ENCODE measurements at regions not wholly inside any gene's neighbourhood (a gene's known extent, or its start where the extent isn't known, plus 50 kb on each side); places are given as distances from the start of the nearest gene placed in this dataset.
"Not testable (repeated sequence)": the region's sequence is repeated elsewhere in the genome, so short reads cannot be mapped to it uniquely, and the experiment has no call there.

GRCh38 chr11:116033931-116034553 lies 529.8 kb upstream of the CADM1 start:
- no peaks in the 10 kb centered on the region for H3K27me3 ChIP-seq
- no peaks in the 10 kb centered on the region for H3K4me1 ChIP-seq
- no peaks in the 10 kb centered on the region for H3K36me3 ChIP-seq
- no peaks in the 10 kb centered on the region for H3K9me3 ChIP-seq
- peak; percentile 90 for ATAC-seq
- intact Hi-C loops (cut with DNase I) = no loop called here
- peak in 2 of 4 donors; percentile 65 to 66 for DNase-seq
- H3K4me3 ChIP-seq = no peak overlapping the region
- no peak overlapping the region for H3K27ac ChIP-seq
- no peak for TF ChIP-seq CTCF (IDR thresholded peaks at IDR 0.05)

- intact Hi-C loops (cut with DNase I) = no loop called here
- no peak overlapping the region for H3K27ac ChIP-seq
- no peak for ATAC-seq
Observed at GRCh38 chr11:116030697-116031331, 526.6 kb upstream of the CADM1 start.

GRCh38 chr11:116028506-116028905 lies 524.3 kb upstream of the CADM1 start:
- H3K36me3 ChIP-seq; intact Hi-C loops (cut with DNase I); DNase-seq; H3K9me3 ChIP-seq; H3K4me1 ChIP-seq; H3K27ac ChIP-seq; ATAC-seq; H3K27me3 ChIP-seq; H3K4me3 ChIP-seq: not testable (repeated sequence)

More at GRCh38 chr11:116030697-116031331, 526.6 kb upstream of the CADM1 start:
- no peaks in the 10 kb centered on the region for H3K36me3 ChIP-seq
- no peak overlapping the region for H3K4me3 ChIP-seq
- TF ChIP-seq CTCF (IDR thresholded peaks at IDR 0.05) = no peak
- H3K27me3 ChIP-seq = no peaks in the 10 kb centered on the region
- no peak for DNase-seq
- H3K4me1 ChIP-seq = no peaks in the 10 kb centered on the region
- no peaks in the 10 kb centered on the region for H3K9me3 ChIP-seq

GRCh38 chr11:115999437-115999836 lies 495.2 kb upstream of the CADM1 start:
- TF ChIP-seq CTCF (IDR thresholded peaks at IDR 0.05) = no peak
- intact Hi-C loops (cut with DNase I) = no loop called here
- Histone ChIP-seq H3K9me3 (no peaks in the 10 kb centered on the region), H3K27me3 (no peaks in the 10 kb centered on the region), H3K27ac (no peak overlapping the region), H3K4me3 (no peak overlapping the region), H3K4me1 (no peaks in the 10 kb centered on the region), H3K36me3 (no peaks in the 10 kb centered on the region)
- DNase-seq = no peak
- peak; percentile 84 for ATAC-seq

GRCh38 chr11:115996808-115997188 lies 492.6 kb upstream of the CADM1 start:
- peak; percentile 36 for ATAC-seq
- intact Hi-C loops (cut with DNase I) = no loop called here
- TF ChIP-seq CTCF (IDR thresholded peaks at IDR 0.05) = no peak

More at GRCh38 chr11:115996808-115997188, 492.6 kb upstream of the CADM1 start:
- Histone ChIP-seq H3K9me3 (no peaks in the 10 kb centered on the region), H3K4me3 (no peak overlapping the region), H3K27me3 (no peaks in the 10 kb centered on the region), H3K27ac (no peak overlapping the region), H3K36me3 (no peaks in the 10 kb centered on the region), H3K4me1 (no peaks in the 10 kb centered on the region)
- DNase-seq = no peak
